GM12878 (cell line): ENCODE measurements at regions not wholly inside any gene's neighbourhood (a gene's known extent, or its start where the extent isn't known, plus 50 kb on each side); places are given as distances from the start of the nearest gene placed in this dataset.

ENCODE experiments used
- ATF7 ChIP-seq: fragments of 450-650 bp; IDR thresholded peaks from 2 replicates; pipeline ENCODE4 v1.6.1; 2016; ENCODE audit warnings: low read depth, mild to moderate bottlenecking
- BMI1 ChIP-seq: fragments of 450-650 bp; IDR thresholded peaks from 2 replicates; pipeline ENCODE4 v1.6.1; 2016; ENCODE audit warnings: mild to moderate bottlenecking, moderate library complexity, borderline replicate concordance
- CEBPZ ChIP-seq: fragments of 150-350 bp; IDR thresholded peaks from 2 replicates; pipeline ENCODE4 v1.6.1; 2016; ENCODE audit warnings: low read depth, low read length
- CHD4 ChIP-seq: fragments of 200-600 bp; sonication (generic); IDR thresholded peaks from 2 replicates; pipeline ENCODE4 v1.6.1; 2016; ENCODE audit warnings: mild to moderate bottlenecking
- CREB1 ChIP-seq: IDR thresholded peaks from 2 replicates; pipeline ENCODE4 v1.6.1; 2012; ENCODE audit warnings: low read depth, mild to moderate bottlenecking, inconsistent platforms
- CREM ChIP-seq: IDR thresholded peaks from 2 replicates; pipeline ENCODE4 v1.6.1; 2014; ENCODE audit warnings: antibody characterized with exemption, low read depth
- DPF2 ChIP-seq: fragments of 450-650 bp; IDR thresholded peaks from 2 replicates; pipeline ENCODE4 v1.6.1; 2017; ENCODE audit warnings: mild to moderate bottlenecking
- FOXK2 ChIP-seq: fragments of 450-650 bp; IDR thresholded peaks from 2 replicates; pipeline ENCODE4 v1.6.1; 2017; ENCODE audit warnings: mild to moderate bottlenecking, moderate library complexity
- HCFC1 ChIP-seq: fragments of 150-350 bp; IDR thresholded peaks from 2 replicates; pipeline ENCODE4 v1.6.1; 2014; ENCODE audit warnings: low read length
- IRF4 ChIP-seq: IDR thresholded peaks from 2 replicates; pipeline ENCODE4 v1.6.1; 2011; ENCODE audit warnings: low read depth, low read length
- KLF5 ChIP-seq: fragments of 450-650 bp; IDR thresholded peaks from 2 replicates; pipeline ENCODE4 v1.6.1; 2014; ENCODE audit warnings: mild to moderate bottlenecking; ENCODE audit not compliant: partially characterized antibody
- MLLT1 ChIP-seq: fragments of 450-650 bp; IDR thresholded peaks from 2 replicates; pipeline ENCODE4 v1.6.1; 2016; ENCODE audit warnings: mild to moderate bottlenecking
- NR2F1 ChIP-seq: fragments of 450-650 bp; conservative IDR thresholded peaks from 2 replicates; pipeline ENCODE4 v1.6.1; 2017; ENCODE audit warnings: mild to moderate bottlenecking
- REST ChIP-seq: IDR thresholded peaks from 2 replicates; pipeline ENCODE4 v1.6.1; 2012; ENCODE audit warnings: mild to moderate bottlenecking, low read depth, low read length
- RUNX3 ChIP-seq: IDR thresholded peaks from 2 replicates; pipeline ENCODE4 v1.6.1; 2012; ENCODE audit warnings: low read length, inconsistent platforms
- SMAD1 ChIP-seq: fragments of 450-650 bp; IDR thresholded peaks from 2 replicates; pipeline ENCODE4 v1.6.1; 2018; ENCODE audit warnings: mild to moderate bottlenecking, low read depth; ENCODE audit not compliant: partially characterized antibody
- SRF ChIP-seq, 2 experiments: IDR thresholded peaks; 2 replicates each; pipeline ENCODE4 v1.6.1; 2011; ENCODE audit warnings: low read depth in 2 of 2, low read length in 2 of 2, mild to moderate bottlenecking in 1 of 2, moderate library complexity in 1 of 2
- TBL1XR1 ChIP-seq: IDR thresholded peaks from 2 replicates; pipeline ENCODE4 v1.6.1; 2012; ENCODE audit warnings: low read depth, low read length, improper control_type of control experiment
- ZNF207 ChIP-seq: fragments of 450-650 bp; IDR thresholded peaks from 2 replicates; pipeline ENCODE4 v1.6.1; 2014; ENCODE audit warnings: antibody characterized with exemption, mild to moderate bottlenecking, borderline replicate concordance
- ZNF592 ChIP-seq: fragments of 450-650 bp; IDR thresholded peaks from 2 replicates; pipeline ENCODE4 v1.6.1; 2017; ENCODE audit warnings: mild to moderate bottlenecking, moderate library complexity

- TF ChIP-seq RUNX3 (peak; percentile 37; the same call in 1 of the 2 replicates), HCFC1 (no peak), CREB1 (no peak), ZNF207 (no peak), CEBPZ (no peak), ZNF592 (no peak), REST (no peak), CHD4 (no peak), FOXK2 (no peak), MLLT1 (no peak), ATF7 (peak; percentile 54; the same call in 1 of the 2 replicates), NR2F1 (peak; percentile 43; the same call in 1 of the 2 replicates), DPF2 (peak; percentile 89), KLF5 (no peak), CREM (peak; percentile 76; the same call in 1 of the 2 replicates), BMI1 (peak; percentile 76), SMAD1 (no peak), TBL1XR1 (no peak), SRF (IDR thresholded peaks at IDR 0.05; ENCODE audit: low read depth in 2 of 2, low read length in 2 of 2) (no peak), IRF4 (peak; percentile 69; the same call in 1 of the 2 replicates)
These were observed 236.8 kb upstream of the MAN1A1 start (continued) for GRCh38 chr6:119586250-119586882.
